GM12878 (cell line): ENCODE measurements at regions not wholly inside any gene's neighbourhood (a gene's known extent, or its start where the extent isn't known, plus 50 kb on each side); places are given as distances from the start of the nearest gene placed in this dataset.

Experiments used
- ATAC-seq: fragments of 200-7000 bp; cut with Tn5 transposase; 3 replicates; pipeline ENCODE4 v1.9.1; 2020; ENCODE audit warnings: mild to moderate bottlenecking, moderate library complexity
- BruUV-seq: library from RNA; stranded (reverse); fragments of 400-500 nt; replicated peaks from 2 replicates; lab custom pipeline; 2021; lab: Mats Ljungman, UMichigan
- CTCF ChIA-PET: fragments of 300-600 bp; sonication (Branson Sonifier 250); formaldehyde crosslinking; extraction: SDS; loops from one replicate; lab custom pipeline; 2021; ENCODE audit warnings: inconsistent platforms; lab: Yijun Ruan, JAX
- POLR2A ChIA-PET: fragments of 350-600 bp; formaldehyde crosslinking; extraction: SDS; loops from one replicate; lab custom pipeline; 2021; ENCODE audit warnings: inconsistent platforms; lab: Charles Lee
- RAD21 ChIA-PET: fragments of 300-600 bp; sonication (Branson Sonifier 250); formaldehyde crosslinking; loops from one replicate; lab custom pipeline; 2023; ENCODE audit warnings: antibody characterized with exemption; ENCODE audit not compliant: unreplicated experiment; lab: Charles Lee
- SMC1A ChIA-PET: fragments of 300-600 bp; sonication (Branson Sonifier 250); formaldehyde crosslinking; loops from one replicate; lab custom pipeline; 2023; ENCODE audit not compliant: unreplicated experiment, uncharacterized antibody; lab: Charles Lee
- DNase-seq: peaks from one replicate; pipeline ENCODE4 v3.0.0-alpha.2; 2011; ENCODE audit warnings: low read depth, low spot score
- FAIRE-seq: peaks from 3 replicates; lab custom pipeline; 2011; peaks lifted over from hg19 to GRCh38; lab: Jason Lieb, UNC
- H2AFZ ChIP-seq: 2 replicates; pipeline ENCODE4 v1.6.0; 2011; ENCODE audit warnings: low read depth, low read length, control low read depth; ENCODE audit not compliant: control insufficient read depth
- H3K27ac ChIP-seq: 2 replicates; pipeline ENCODE4 v1.5.1; 2011; ENCODE audit warnings: control low read depth; ENCODE audit not compliant: control insufficient read depth, insufficient read depth
- H3K27me3 ChIP-seq, 2 experiments: replicated peaks in 1 of 2; 2 replicates each; pipeline versions ENCODE4 v1.6.0 to v1.6.1; 2011; ENCODE audit warnings: low read length in 1 of 2; ENCODE audit not compliant: control insufficient read depth in 2 of 2, insufficient read depth in 2 of 2
- H3K36me3 ChIP-seq, 2 experiments: 2 replicates each; pipeline ENCODE4 v1.5.1; 2011; ENCODE audit warnings: low read length in 1 of 2; ENCODE audit not compliant: control insufficient read depth in 2 of 2, insufficient read depth in 2 of 2
- H3K4me1 ChIP-seq: 2 replicates; pipeline ENCODE4 v1.6.1; 2011; ENCODE audit warnings: mild to moderate bottlenecking, low read length, moderate library complexity, mixed read lengths; ENCODE audit not compliant: control insufficient read depth, insufficient read depth
- H3K4me2 ChIP-seq: 2 replicates; pipeline ENCODE4 v1.6.0; 2011; ENCODE audit warnings: control low read depth; ENCODE audit not compliant: control insufficient read depth, insufficient read depth
- H3K4me3 ChIP-seq: fragments of 200-600 bp; sonication (generic); 2 replicates; pipeline ENCODE4 v1.5.1; 2016
- H3K79me2 ChIP-seq: 2 replicates; pipeline ENCODE4 v1.6.0; 2011; ENCODE audit warnings: low read length; ENCODE audit not compliant: control insufficient read depth, insufficient read depth
- H3K9ac ChIP-seq: 2 replicates; pipeline ENCODE4 v1.8.0; 2011; ENCODE audit warnings: low read length, control low read depth, mixed read lengths; ENCODE audit not compliant: control insufficient read depth, insufficient read depth
- H3K9me3 ChIP-seq: replicated peaks from 3 replicates; pipeline ENCODE4 v1.5.1; 2011; ENCODE audit warnings: mild to moderate bottlenecking, low read length; ENCODE audit not compliant: control insufficient read depth, insufficient read depth
- H4K20me1 ChIP-seq: 2 replicates; pipeline ENCODE4 v1.6.0; 2011; ENCODE audit not compliant: control insufficient read depth, insufficient read depth
- BCL11A ChIP-seq: IDR thresholded peaks from 2 replicates; pipeline ENCODE4 v1.6.1; 2011; ENCODE audit warnings: low read depth, low read length
- BHLHE40 ChIP-seq, 2 experiments: fragments of 450-650 bp in 1 of 2; IDR thresholded peaks; 2 replicates each; pipeline ENCODE4 v1.6.1; 2011 to 2017; ENCODE audit warnings: low read depth in 2 of 2, borderline replicate concordance in 1 of 2, improper control_type of control experiment in 1 of 2, low read length in 1 of 2, mild to moderate bottlenecking in 1 of 2
- DPF2 ChIP-seq: fragments of 450-650 bp; IDR thresholded peaks from 2 replicates; pipeline ENCODE4 v1.6.1; 2017; ENCODE audit warnings: mild to moderate bottlenecking
- EED ChIP-seq: sonication (generic); IDR thresholded peaks from 2 replicates; pipeline ENCODE4 v1.6.1; 2016; ENCODE audit warnings: antibody characterized with exemption, low read depth
- MXI1 ChIP-seq: fragments of 150-350 bp; IDR thresholded peaks from 2 replicates; pipeline ENCODE4 v1.6.1; 2011; ENCODE audit warnings: low read depth, mild to moderate bottlenecking, inconsistent platforms, low read length, improper control_type of control experiment
- POLR2AphosphoS5 ChIP-seq: IDR thresholded peaks from 2 replicates; pipeline ENCODE4 v1.6.1; 2011; ENCODE audit warnings: mild to moderate bottlenecking, low read length, inconsistent platforms
- SKIL ChIP-seq: fragments of 450-650 bp; IDR thresholded peaks from 2 replicates; pipeline ENCODE4 v1.6.1; 2017; ENCODE audit warnings: mild to moderate bottlenecking, low read depth, inconsistent platforms; ENCODE audit not compliant: poor library complexity, severe bottlenecking
- SMAD5 ChIP-seq: IDR thresholded peaks from 2 replicates; pipeline ENCODE4 v1.6.1; 2016; ENCODE audit warnings: antibody characterized with exemption, low read depth
- TAF1 ChIP-seq: IDR thresholded peaks from 2 replicates; pipeline ENCODE4 v1.6.1; 2011; ENCODE audit warnings: mild to moderate bottlenecking, low read depth, low read length, borderline replicate concordance
- ZNF592 ChIP-seq: fragments of 450-650 bp; IDR thresholded peaks from 2 replicates; pipeline ENCODE4 v1.6.1; 2017; ENCODE audit warnings: mild to moderate bottlenecking, moderate library complexity
- WGBS: methylation state at CpG from one replicate; pipeline ENCODE4 v1.1.6; 2016; ENCODE audit warnings: low lambda C conversion rate; ENCODE audit not compliant: insufficient replicate concordance, insufficient coverage; ENCODE audit errors: missing lambda C conversion rate; 5-methylcytosine and 5-hydroxymethylcytosine counted together
- in situ Hi-C: fragments of 300-500 bp; cut with MboI; formaldehyde crosslinking; loops from 9 replicates; pipeline ENCODE4 v1.14.3; 2018; ENCODE audit warnings: mixed read lengths
- intact Hi-C: fragments of 100-400 bp; cut with micrococcal nuclease; formaldehyde crosslinking; loops from one replicate; pipeline ENCODE4 v1.14.2; 2022; ENCODE audit not compliant: unreplicated experiment
- TF ChIP-seq, protein P1 (sequence below): fragments of 450-650 bp; IDR thresholded peaks from 2 replicates; pipeline ENCODE4 v1.6.1; 2016; ENCODE audit warnings: mild to moderate bottlenecking

DNA sequence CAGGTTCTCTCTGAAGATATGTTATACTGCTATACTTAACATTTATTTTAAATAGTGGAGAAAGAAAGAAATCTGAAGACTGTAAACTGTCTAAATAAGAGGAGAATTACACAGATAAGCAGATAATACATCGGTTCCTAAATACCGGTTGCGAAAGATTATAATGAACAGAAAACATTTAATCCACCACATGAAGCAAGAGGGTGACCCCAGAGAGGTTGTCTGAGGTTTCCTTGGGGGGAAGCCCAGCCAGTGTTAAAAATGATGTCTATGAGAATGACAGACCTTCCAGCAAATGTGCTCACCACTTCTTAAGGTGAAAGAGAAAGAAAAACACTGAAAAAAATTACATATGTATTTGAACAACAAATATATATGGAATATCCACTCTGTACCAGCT is 356.4 kb upstream of the KAZN start:
- Histone ChIP-seq H3K4me3 (no peak overlapping the region), H3K36me3 (no peaks in the 10 kb centered on the region), H3K4me1 (no peaks in the 10 kb centered on the region), H3K79me2 (no peaks in the 10 kb centered on the region), H2AFZ (no peak overlapping the region), H3K27ac (no peak overlapping the region), H3K27me3 (no peaks in the 10 kb centered on the region), H3K9me3 (no peaks in the 10 kb centered on the region), H3K4me2 (no peak overlapping the region), H4K20me1 (no peaks in the 10 kb centered on the region), H3K9ac (no peak overlapping the region)
- RAD21 ChIA-PET = no interaction called here
- DNase-seq (no peak), ATAC-seq (no peak), FAIRE-seq (no peak)
- WGBS = 77% methylated on average over 3 of the region's 3 CpGs
- CTCF ChIA-PET = no interaction called here
- POLR2A ChIA-PET = no interaction called here
- in situ Hi-C loops = no loop called here
- SMC1A ChIA-PET = no interaction called here
- TF ChIP-seq BCL11A = no peak
- no TSS peak for BruUV-seq
- intact Hi-C loops = no loop called here

DNA sequence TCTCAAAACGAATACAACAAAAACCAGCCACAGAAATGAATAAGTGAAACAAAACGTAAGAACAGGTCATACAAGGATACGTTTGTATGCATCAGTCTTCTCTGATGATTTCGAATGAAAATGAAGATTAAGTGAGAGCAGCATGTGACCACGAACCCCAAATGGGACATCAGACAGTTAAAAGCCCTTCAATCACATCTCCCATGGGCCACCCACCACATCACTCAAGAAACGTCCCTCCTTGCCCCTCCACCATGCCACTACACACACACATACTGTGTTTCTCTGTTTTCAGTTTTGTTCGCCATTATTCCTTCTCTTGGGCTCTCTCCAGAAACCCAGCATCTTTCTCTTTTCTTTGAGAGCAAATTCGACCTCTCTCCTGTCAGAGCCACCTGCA is 355.6 kb upstream of the KAZN start:
- intact Hi-C loops = no loop called here
- no peaks in the 10 kb centered on the region for H3K4me1 ChIP-seq
- WGBS = 8% methylated on average over 8 of the region's 8 CpGs
- TF ChIP-seq, protein P1, sequence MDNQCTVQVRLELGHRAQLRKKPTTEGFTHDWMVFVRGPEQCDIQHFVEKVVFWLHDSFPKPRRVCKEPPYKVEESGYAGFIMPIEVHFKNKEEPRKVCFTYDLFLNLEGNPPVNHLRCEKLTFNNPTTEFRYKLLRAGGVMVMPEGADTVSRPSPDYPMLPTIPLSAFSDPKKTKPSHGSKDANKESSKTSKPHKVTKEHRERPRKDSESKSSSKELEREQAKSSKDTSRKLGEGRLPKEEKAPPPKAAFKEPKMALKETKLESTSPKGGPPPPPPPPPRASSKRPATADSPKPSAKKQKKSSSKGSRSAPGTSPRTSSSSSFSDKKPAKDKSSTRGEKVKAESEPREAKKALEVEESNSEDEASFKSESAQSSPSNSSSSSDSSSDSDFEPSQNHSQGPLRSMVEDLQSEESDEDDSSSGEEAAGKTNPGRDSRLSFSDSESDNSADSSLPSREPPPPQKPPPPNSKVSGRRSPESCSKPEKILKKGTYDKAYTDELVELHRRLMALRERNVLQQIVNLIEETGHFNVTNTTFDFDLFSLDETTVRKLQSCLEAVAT = no peak
- TF ChIP-seq BHLHE40 (IDR thresholded peaks at IDR 0.05; ENCODE audit: borderline replicate concordance in 1 of 2, low read depth in 2 of 2, low read length in 1 of 2) (no peak), TAF1 (no peak), SKIL (no peak), EED (no peak), SMAD5 (no peak), POLR2AphosphoS5 (no peak), ZNF592 (no peak), MXI1 (no peak), DPF2 (no peak)

More for the DNA sequence above, 355.6 kb upstream of the KAZN start:
- DNase-seq (no peak), ATAC-seq (no peak), FAIRE-seq (no peak)
- H3K9me3 ChIP-seq = no peaks in the 10 kb centered on the region
- H3K27me3 ChIP-seq = no peaks in the 10 kb centered on the region
- no peaks in the 10 kb centered on the region for H3K36me3 ChIP-seq
- H4K20me1 ChIP-seq = no peaks in the 10 kb centered on the region
- H3K9ac ChIP-seq = no peak overlapping the region
- no peaks in the 10 kb centered on the region for H3K79me2 ChIP-seq
- SMC1A ChIA-PET = no interaction called here
- CTCF ChIA-PET = no interaction called here
- in situ Hi-C loops = no loop called here
- no peak overlapping the region for H2AFZ ChIP-seq
- BruUV-seq = no TSS peak
- H3K4me2 ChIP-seq = no peak overlapping the region
- no peak overlapping the region for H3K27ac ChIP-seq
- POLR2A ChIA-PET = no interaction called here
- H3K4me3 ChIP-seq = no peak overlapping the region
- RAD21 ChIA-PET = no interaction called here
